ENCODE measurements at regions not wholly inside any gene's neighbourhood (a gene's known extent, or its start where the extent isn't known, plus 50 kb on each side); places are given as distances from the start of the nearest gene placed in this dataset.

DNA sequence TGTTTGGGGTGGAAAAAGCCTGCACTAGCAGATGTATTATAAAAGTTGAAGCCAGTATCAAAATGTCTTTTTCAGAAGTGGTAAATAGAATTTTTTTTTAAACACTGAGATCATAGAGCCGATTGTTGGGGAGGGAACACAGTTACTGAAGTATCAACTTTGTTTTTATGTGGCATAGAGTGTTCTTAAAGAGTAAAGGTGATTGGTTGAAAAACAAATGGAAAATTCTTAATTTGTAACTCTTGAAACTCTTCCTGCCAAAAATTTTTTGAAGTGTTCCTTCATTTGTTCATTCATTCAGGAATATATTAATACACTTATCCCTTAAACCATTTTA lies 83.3 kb downstream of the DISP1 start:
- no peak overlapping the region for H3K56ac ChIP-seq (replicated peaks; ENCODE audit: insufficient read length, low read depth, low read length)
- TF ChIP-seq JUND (IDR thresholded peaks at IDR 0.05; ENCODE audit: low read length) (no peak), CHD2 (IDR thresholded peaks at IDR 0.05; ENCODE audit: low read length) (no peak), SP4 (IDR thresholded peaks at IDR 0.05; ENCODE audit: low read length) (no peak), CBX8 (IDR thresholded peaks at IDR 0.05; ENCODE audit: borderline replicate concordance, low read depth, low read length) (no peak), RBBP5 (IDR thresholded peaks at IDR 0.05; ENCODE audit: borderline replicate concordance, low read depth, low read length) (no peak)
- TF ChIP-seq, protein P1, sequence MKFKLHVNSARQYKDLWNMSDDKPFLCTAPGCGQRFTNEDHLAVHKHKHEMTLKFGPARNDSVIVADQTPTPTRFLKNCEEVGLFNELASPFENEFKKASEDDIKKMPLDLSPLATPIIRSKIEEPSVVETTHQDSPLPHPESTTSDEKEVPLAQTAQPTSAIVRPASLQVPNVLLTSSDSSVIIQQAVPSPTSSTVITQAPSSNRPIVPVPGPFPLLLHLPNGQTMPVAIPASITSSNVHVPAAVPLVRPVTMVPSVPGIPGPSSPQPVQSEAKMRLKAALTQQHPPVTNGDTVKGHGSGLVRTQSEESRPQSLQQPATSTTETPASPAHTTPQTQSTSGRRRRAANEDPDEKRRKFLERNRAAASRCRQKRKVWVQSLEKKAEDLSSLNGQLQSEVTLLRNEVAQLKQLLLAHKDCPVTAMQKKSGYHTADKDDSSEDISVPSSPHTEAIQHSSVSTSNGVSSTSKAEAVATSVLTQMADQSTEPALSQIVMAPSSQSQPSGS (IDR thresholded peaks at IDR 0.05; ENCODE audit: low read length) = no peak
- H2AFZ ChIP-seq (ENCODE audit: low read length) = no peak overlapping the region
- no peaks in the 10 kb centered on the region for H3K23me2 ChIP-seq (ENCODE audit: low read depth, low read length)
- H3K9ac ChIP-seq (replicated peaks in 1 of 4; ENCODE audit: extremely low read depth in 1 of 4, low read depth in 3 of 4, low read length in 3 of 4) = no peak overlapping the region
- no peak overlapping the region for H2BK15ac ChIP-seq (ENCODE audit: low read length)
- no peak overlapping the region for H3K23ac ChIP-seq (ENCODE audit: insufficient read length)
- H3K9me3 ChIP-seq (ENCODE audit: insufficient read depth in 2 of 2, low read depth in 1 of 2, low read length in 1 of 2) = no peaks in the 10 kb centered on the region
- H3K79me1 ChIP-seq (ENCODE audit: low read depth, low read length) = no peaks in the 10 kb centered on the region
- H2AK5ac ChIP-seq (ENCODE audit: low read depth, low read length) = no peak overlapping the region
- H3K4me1 ChIP-seq (replicated peaks in 1 of 4; ENCODE audit: control insufficient read depth in 3 of 4, insufficient read depth in 4 of 4, low read length in 3 of 4) = no peaks in the 10 kb centered on the region
- H4K91ac ChIP-seq (replicated peaks; ENCODE audit: insufficient read length, low read length) = no peak overlapping the region
- H3K79me2 ChIP-seq (ENCODE audit: control insufficient read depth in 1 of 2, insufficient read depth in 2 of 2, low read length in 2 of 2) = no peaks in the 10 kb centered on the region
- DNase-seq (ENCODE audit: low read depth in 1 of 2, low spot score in 2 of 2) (no peak), FAIRE-seq (no peak)
- ChIA-PET CTCF (ENCODE audit: partially characterized antibody) (no interaction called here), POLR2A (ENCODE audit: partially characterized antibody) (no interaction called here)
- no peak overlapping the region for H3K14ac ChIP-seq (ENCODE audit: insufficient read length)
- WGBS, 2 experiments (ENCODE audit: extremely low coverage in 1 of 2, insufficient coverage in 1 of 2, insufficient read length in 1 of 2, insufficient replicate concordance in 2 of 2, low coverage in 1 of 2, low lambda C conversion rate in 2 of 2, missing lambda C conversion rate in 1 of 2) = 88% methylated on average over 1 of the region's 1 CpG; no CpG with 5 or more reads in 1 of the 2 experiments
- no peak overlapping the region for H2BK120ac ChIP-seq (replicated peaks; ENCODE audit: low read depth, low read length)
- H3K4ac ChIP-seq (replicated peaks; ENCODE audit: insufficient read length, low read depth, low read length) = no peak overlapping the region
- H2BK5ac ChIP-seq (ENCODE audit: low read depth, low read length) = no peak overlapping the region
- H3K18ac ChIP-seq (ENCODE audit: extremely low read depth, low read length) = no peak overlapping the region
- H2BK12ac ChIP-seq (ENCODE audit: low read depth, low read length) = no peak overlapping the region
- H4K5ac ChIP-seq (ENCODE audit: insufficient read length, low read depth, low read length) = no peak overlapping the region
- no peaks in the 10 kb centered on the region for H3K36me3 ChIP-seq (ENCODE audit: control insufficient read depth in 2 of 4, insufficient read depth in 4 of 4, low read length in 3 of 4)
- no peak overlapping the region for H4K8ac ChIP-seq (ENCODE audit: extremely low read depth, insufficient read depth, low read length)
- H3K27me3 ChIP-seq (replicated peaks in 1 of 4; ENCODE audit: control insufficient read depth in 3 of 4, extremely low read depth in 1 of 4, insufficient read depth in 3 of 4, low read length in 3 of 4) = no peaks in the 10 kb centered on the region
- no peak overlapping the region for H2BK20ac ChIP-seq (ENCODE audit: low read length)
- H3K27ac ChIP-seq (ENCODE audit: low read depth, low read length) = no peak overlapping the region
- H3K4me2 ChIP-seq (ENCODE audit: insufficient read depth in 1 of 2, low read depth in 2 of 2, low read length in 2 of 2) = no peak overlapping the region
- no peak overlapping the region for H3K4me3 ChIP-seq (ENCODE audit: extremely low read depth in 1 of 4, insufficient read depth in 2 of 4, low read depth in 3 of 4, low read length in 4 of 4)
- no peaks in the 10 kb centered on the region for H4K20me1 ChIP-seq (replicated peaks in 1 of 2; ENCODE audit: control insufficient read depth in 1 of 2, insufficient read depth in 2 of 2, low read length in 2 of 2)
